Fibroblast of skin of scalp (primary cell): ENCODE measurements at regions not wholly inside any gene's neighbourhood (a gene's known extent, or its start where the extent isn't known, plus 50 kb on each side); places are given as distances from the start of the nearest gene placed in this dataset.

ENCODE experiments used
- DNase-seq: peaks from one replicate; pipeline ENCODE4 v3.0.0-alpha.2; 2013

- no peak for DNase-seq
Observed at GRCh38 chr7:27462575-27463270, 200.0 kb downstream of the HIBADH start.

- no peak for DNase-seq
Observed at GRCh38 chr7:27464970-27465369, 197.7 kb downstream of the HIBADH start.

GRCh38 chr7:27466703-27467102, 196.0 kb downstream of the HIBADH start:
- no peak for DNase-seq

GRCh38 chr7:27472043-27472442, 190.6 kb downstream of the HIBADH start:
- no peak for DNase-seq
